HUES6 (cell line): ENCODE measurements at regions not wholly inside any gene's neighbourhood (a gene's known extent, or its start where the extent isn't known, plus 50 kb on each side); places are given as distances from the start of the nearest gene placed in this dataset.

Experiments
- H3K27ac ChIP-seq: 2 replicates; pipeline ENCODE4 v1.7.0; 2013; ENCODE audit warnings: low read depth, mild to moderate bottlenecking, low read length, inconsistent platforms
- H3K27me3 ChIP-seq: 2 replicates; pipeline ENCODE4 v1.6.1; 2013; ENCODE audit warnings: low read length; ENCODE audit not compliant: control insufficient read depth, insufficient read depth
- H3K36me3 ChIP-seq: 2 replicates; pipeline ENCODE4 v1.6.1; 2013; ENCODE audit warnings: low read length; ENCODE audit not compliant: control insufficient read depth, insufficient read depth
- H3K4me1 ChIP-seq: 2 replicates; pipeline ENCODE4 v1.6.1; 2013; ENCODE audit warnings: low read length; ENCODE audit not compliant: control insufficient read depth, insufficient read depth
- H3K4me3 ChIP-seq: 2 replicates; pipeline ENCODE4 v1.5.1; 2013; ENCODE audit warnings: low read depth, low read length
- H3K9ac ChIP-seq: one replicate; pipeline ENCODE4 v1.6.1; 2013; ENCODE audit warnings: mild to moderate bottlenecking, low read length
- H3K9me3 ChIP-seq: 2 replicates; pipeline ENCODE4 v1.6.1; 2013; ENCODE audit warnings: low read depth, low read length; ENCODE audit not compliant: control insufficient read depth, insufficient read depth

DNA sequence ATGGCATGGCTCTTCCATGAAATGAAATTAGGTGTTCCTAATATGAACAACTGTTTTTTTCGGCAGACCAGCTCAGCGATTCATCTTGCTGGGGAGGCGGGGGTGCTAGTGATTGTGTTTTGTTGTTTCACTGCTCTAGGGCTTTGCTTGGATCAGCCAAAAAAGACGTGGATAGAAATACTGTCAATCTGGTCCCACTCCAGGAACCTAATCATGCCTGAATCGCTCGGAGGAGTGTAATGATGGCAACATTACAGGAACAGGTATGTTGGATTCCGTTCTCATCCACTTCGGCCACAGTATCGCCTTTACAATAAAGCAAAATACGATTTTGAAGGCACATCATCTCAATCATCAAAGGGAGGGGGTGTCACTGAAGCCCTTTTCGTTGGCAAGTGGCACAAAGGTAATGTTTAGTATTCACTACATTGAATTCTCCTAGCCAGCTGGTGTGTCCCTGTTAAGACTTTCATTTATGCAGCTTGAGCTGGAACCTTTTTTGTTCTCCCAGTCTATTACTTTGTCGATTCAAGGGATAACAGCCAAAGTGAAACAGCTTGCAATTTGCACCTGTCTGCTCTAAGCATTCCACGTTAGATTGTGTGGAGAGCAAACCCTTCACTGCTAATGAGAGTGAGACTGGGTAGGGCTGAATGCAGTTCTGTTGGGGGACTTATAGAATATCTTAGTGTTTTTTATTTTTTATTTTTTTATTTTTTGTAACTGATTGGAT is 477.7 kb downstream of the TFAP2A start:
- no peak overlapping the region for H3K27ac ChIP-seq
- H3K4me1 ChIP-seq, result no peaks in the 10 kb centered on the region
- H3K9ac ChIP-seq, result no peak overlapping the region
- no peaks in the 10 kb centered on the region; the same call in 1 of the 2 replicates for H3K9me3 ChIP-seq
- H3K36me3 ChIP-seq, result no peaks in the 10 kb centered on the region
- H3K27me3 ChIP-seq, result no peaks in the 10 kb centered on the region
- no peak overlapping the region for H3K4me3 ChIP-seq

DNA sequence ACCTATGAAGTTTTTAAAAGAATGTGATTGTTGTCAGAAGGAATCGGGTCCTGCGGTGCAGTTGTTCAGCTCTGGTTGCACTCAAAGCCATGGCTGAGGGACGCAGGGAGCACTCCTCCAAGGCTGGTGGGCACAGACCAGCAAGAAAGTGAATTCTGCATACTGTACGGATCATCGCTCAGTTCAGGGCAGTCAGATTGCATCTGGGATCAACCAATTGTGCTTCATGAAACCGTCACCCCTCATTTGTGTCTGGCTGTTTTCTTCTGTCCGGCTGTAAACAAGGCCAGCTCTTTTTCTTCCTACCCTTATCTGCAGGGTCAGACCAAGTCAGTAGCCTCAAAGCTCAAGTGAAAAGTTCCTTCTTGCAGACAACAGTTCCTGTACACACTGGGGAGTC is 478.3 kb downstream of the TFAP2A start:
- no peaks in the 10 kb centered on the region for H3K27me3 ChIP-seq
- no peaks in the 10 kb centered on the region for H3K4me1 ChIP-seq
- no peak overlapping the region for H3K4me3 ChIP-seq
- H3K9ac ChIP-seq, result no peak overlapping the region
- no peaks in the 10 kb centered on the region; the same call in 1 of the 2 replicates for H3K9me3 ChIP-seq
- no peak overlapping the region for H3K27ac ChIP-seq
- no peaks in the 10 kb centered on the region for H3K36me3 ChIP-seq

DNA sequence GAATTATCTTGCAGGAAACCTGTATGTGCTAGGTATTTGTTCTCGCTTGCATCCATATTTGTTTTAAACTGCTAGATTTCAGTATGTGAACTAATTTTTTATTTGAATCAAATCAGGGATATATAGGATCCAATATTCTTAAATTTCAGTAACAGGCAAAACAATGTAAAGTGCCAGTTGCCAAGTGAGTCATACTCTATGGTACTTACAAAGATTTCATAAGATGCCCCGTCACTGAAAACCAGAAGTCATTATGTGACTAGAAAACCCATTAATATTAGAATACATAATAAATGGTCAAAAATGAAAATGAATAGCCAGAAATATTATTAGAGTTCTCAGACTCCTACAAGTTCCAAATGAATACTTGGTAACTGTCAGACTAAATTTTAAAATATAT is 481.2 kb downstream of the TFAP2A start:
- Histone ChIP-seq H3K27me3 (no peaks in the 10 kb centered on the region), H3K36me3 (no peaks in the 10 kb centered on the region), H3K9ac (no peak overlapping the region), H3K4me1 (no peaks in the 10 kb centered on the region), H3K9me3 (no peaks in the 10 kb centered on the region), H3K27ac (no peak overlapping the region), H3K4me3 (no peak overlapping the region)

DNA sequence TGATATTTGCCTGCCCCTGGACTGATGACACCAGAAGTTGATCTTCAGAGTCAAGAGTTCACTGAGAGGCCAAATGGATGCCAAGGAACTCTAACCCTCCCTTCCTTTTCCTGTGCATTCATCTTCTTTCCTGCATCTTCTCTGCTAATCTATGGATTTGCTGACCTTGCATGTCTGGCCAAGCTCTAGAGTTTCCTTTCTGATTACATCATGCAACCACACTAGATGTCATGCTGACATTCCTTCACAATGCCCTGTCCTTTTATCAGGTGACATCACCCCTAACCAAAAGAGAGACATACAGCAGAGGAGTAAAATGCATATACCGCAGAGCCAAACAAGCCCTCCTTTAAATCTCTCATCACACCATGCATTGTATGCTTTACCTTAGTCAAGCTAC is 487.6 kb downstream of the TFAP2A start:
- Histone ChIP-seq H3K36me3 (no peaks in the 10 kb centered on the region), H3K27me3 (no peaks in the 10 kb centered on the region), H3K9ac (no peak overlapping the region)

DNA sequence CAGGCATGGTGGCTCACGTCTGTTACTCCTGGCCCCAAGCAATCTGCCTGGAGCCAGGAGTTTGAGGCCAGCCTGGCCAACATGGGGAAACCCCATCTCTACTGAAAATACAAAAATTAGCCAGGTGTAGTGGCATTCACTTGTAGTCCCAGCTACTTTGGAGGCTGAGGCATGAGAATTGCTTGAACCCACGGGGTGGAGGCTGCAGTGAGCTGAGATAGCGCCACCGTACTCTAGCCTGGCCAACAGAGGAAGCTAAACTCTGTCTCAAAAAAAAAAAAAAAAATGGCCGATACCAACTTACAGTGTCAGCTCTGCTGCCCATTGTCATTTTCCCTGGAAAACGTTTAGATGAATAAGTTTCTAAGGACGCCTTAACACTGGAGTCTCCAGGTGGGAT is 489.9 kb downstream of the TFAP2A start:
- Histone ChIP-seq H3K36me3 (no peaks in the 10 kb centered on the region), H3K9ac (no peak overlapping the region), H3K9me3 (no peaks in the 10 kb centered on the region), H3K4me1 (no peaks in the 10 kb centered on the region), H3K27me3 (no peaks in the 10 kb centered on the region), H3K4me3 (no peak overlapping the region), H3K27ac (no peak overlapping the region)

More for the DNA sequence above, 487.6 kb downstream of the TFAP2A start:
- no peak overlapping the region for H3K4me3 ChIP-seq
- no peaks in the 10 kb centered on the region for H3K9me3 ChIP-seq
- no peak overlapping the region for H3K27ac ChIP-seq
- no peaks in the 10 kb centered on the region for H3K4me1 ChIP-seq

DNA sequence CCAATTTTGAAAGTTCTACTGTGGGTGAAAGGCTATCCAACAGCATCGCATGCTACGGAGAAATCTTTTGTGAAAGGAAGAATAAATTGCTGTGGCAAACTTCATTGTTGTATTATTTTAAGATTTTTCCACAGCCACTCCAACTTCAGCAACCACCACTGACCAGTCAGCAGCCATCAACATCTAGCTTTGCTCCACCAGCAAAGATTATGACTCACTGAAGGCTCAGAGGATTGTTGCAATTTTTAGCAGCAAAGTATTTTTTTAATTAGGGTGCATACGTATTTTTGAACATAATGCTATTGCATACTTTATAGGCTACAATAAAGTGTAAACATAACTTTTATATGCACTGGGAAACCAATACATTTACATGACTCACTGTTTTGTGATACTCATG is 493.5 kb downstream of the TFAP2A start:
- no peaks in the 10 kb centered on the region for H3K9me3 ChIP-seq
- no peak overlapping the region for H3K4me3 ChIP-seq
- no peaks in the 10 kb centered on the region for H3K36me3 ChIP-seq
- H3K27me3 ChIP-seq, result no peaks in the 10 kb centered on the region
- no peaks in the 10 kb centered on the region for H3K4me1 ChIP-seq
- H3K9ac ChIP-seq, result no peak overlapping the region
- no peak overlapping the region for H3K27ac ChIP-seq

DNA sequence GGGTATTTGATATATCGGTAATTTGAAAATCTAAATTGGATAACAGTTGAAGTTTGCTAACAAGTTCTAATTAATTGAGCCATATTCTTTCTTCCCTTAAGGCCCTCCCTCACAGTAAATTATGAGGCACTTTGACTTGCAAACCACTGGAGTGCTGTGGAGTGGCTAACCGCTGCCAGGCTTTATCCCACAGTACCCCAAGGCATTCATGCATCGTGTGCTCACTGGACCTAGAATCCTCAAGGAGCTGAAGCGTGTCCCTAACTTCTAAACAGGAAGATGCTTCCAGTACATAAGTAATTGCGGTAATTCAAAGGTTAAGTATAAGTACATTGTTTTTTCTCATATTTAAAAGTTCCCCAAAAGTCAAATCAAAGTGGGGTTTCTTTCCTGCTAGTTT is 499.9 kb downstream of the TFAP2A start:
- Histone ChIP-seq H3K36me3 (no peaks in the 10 kb centered on the region), H3K27me3 (no peaks in the 10 kb centered on the region), H3K4me3 (no peak overlapping the region), H3K9me3 (no peaks in the 10 kb centered on the region), H3K27ac (no peak overlapping the region), H3K9ac (no peak overlapping the region), H3K4me1 (no peaks in the 10 kb centered on the region)

DNA sequence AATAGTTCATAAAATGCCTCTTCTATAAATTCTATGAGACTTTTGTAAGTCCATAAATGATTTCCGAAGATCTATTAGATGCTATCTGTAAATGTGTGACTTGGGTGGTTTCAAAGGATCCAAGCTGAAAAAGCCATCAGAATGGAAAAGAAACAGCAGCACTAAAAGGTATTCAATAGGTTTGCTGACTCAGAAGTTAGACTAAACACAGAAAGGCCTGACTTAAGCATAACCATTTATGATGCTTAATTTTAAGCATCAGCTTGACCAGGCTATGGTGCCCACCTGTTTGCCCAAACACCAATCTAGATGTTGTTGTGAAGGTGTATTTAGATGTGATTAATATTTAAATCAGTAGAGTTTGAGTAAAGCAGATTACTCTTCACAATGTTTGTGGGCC is 513.5 kb downstream of the TFAP2A start:
- Histone ChIP-seq H3K36me3 (no peaks in the 10 kb centered on the region), H3K4me3 (no peak overlapping the region)

DNA sequence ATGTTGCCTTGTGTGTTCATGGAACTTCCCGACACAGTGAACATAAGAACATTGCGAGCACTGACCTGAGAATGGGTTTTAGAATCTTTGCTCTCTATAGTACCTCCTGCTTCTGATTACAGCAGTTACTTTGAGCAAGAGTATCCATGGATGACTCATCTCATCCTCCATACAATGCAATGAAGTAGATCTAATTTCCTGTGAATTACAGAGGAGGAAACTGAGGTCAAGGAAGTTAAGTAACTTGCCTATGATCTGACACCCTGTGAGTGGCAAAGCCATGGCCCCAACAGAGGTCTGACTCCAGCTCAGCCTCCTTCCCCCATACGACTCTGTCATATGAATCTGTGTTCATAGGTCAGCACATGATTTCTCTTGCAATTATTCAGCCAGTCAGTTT is 518.1 kb downstream of the TFAP2A start:
- Histone ChIP-seq H3K27me3 (no peaks in the 10 kb centered on the region), H3K9me3 (no peaks in the 10 kb centered on the region), H3K9ac (no peak overlapping the region), H3K4me3 (no peak overlapping the region), H3K4me1 (no peaks in the 10 kb centered on the region), H3K27ac (no peak overlapping the region), H3K36me3 (no peaks in the 10 kb centered on the region)

More for the DNA sequence above, 513.5 kb downstream of the TFAP2A start:
- Histone ChIP-seq H3K9me3 (no peaks in the 10 kb centered on the region), H3K27ac (no peak overlapping the region), H3K9ac (no peak overlapping the region), H3K27me3 (no peaks in the 10 kb centered on the region), H3K4me1 (no peaks in the 10 kb centered on the region)

DNA sequence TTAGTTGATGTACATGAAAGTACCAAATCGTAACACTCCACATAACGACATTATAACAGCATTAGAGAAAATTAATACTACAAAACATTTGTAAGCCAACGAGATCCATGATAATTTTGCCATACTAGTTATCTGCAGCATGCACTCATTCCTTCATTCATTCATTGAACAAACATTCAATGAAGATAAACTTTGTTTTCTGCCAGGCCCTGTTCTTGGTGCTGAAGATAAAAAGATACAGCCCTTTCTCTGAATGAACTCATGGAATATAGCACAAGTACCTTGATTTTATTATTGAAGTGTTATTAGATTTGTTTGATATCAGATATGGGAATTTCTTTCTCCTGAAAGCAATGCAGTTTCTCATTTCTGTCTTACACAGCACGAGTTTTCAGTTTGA is 524.0 kb downstream of the TFAP2A start:
- H3K4me1 ChIP-seq, result no peaks in the 10 kb centered on the region
- no peak overlapping the region for H3K27ac ChIP-seq

DNA sequence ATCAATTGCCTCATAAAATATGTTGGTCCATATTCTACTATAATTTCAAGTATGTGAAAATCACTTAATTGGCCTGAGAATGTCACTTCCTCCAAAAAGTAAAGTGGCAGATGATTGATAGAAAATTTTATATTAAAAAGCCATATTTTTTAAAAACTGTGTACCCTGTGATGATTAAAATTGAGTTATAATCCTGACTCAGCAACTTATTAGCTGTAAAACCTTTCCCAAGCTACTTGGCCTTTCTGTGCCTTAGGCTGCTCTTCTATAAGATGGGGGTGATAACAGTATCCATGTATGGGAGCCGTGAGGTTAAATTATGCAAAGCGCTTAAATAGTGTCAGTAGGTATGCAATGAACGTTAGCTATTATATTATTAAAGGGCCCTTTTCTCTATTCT is 524.4 kb downstream of the TFAP2A start:
- H3K9ac ChIP-seq, result no peak overlapping the region
- no peak overlapping the region for H3K4me3 ChIP-seq
- H3K27ac ChIP-seq, result no peak overlapping the region
- no peaks in the 10 kb centered on the region; the same call in 1 of the 2 replicates for H3K9me3 ChIP-seq
- H3K27me3 ChIP-seq, result no peaks in the 10 kb centered on the region
- no peaks in the 10 kb centered on the region for H3K4me1 ChIP-seq
- H3K36me3 ChIP-seq, result no peaks in the 10 kb centered on the region

More for the DNA sequence above, 524.0 kb downstream of the TFAP2A start:
- Histone ChIP-seq H3K27me3 (no peaks in the 10 kb centered on the region), H3K36me3 (no peaks in the 10 kb centered on the region), H3K9ac (no peak overlapping the region), H3K9me3 (no peaks in the 10 kb centered on the region; the same call in 1 of the 2 replicates), H3K4me3 (no peak overlapping the region)
